ENCODE measurements at regions not wholly inside any gene's neighbourhood (a gene's known extent, or its start where the extent isn't known, plus 50 kb on each side); places are given as distances from the start of the nearest gene placed in this dataset.
"Not testable (repeated sequence)": the region's sequence is repeated elsewhere in the genome, so short reads cannot be mapped to it uniquely, and the experiment has no call there.

DNA sequence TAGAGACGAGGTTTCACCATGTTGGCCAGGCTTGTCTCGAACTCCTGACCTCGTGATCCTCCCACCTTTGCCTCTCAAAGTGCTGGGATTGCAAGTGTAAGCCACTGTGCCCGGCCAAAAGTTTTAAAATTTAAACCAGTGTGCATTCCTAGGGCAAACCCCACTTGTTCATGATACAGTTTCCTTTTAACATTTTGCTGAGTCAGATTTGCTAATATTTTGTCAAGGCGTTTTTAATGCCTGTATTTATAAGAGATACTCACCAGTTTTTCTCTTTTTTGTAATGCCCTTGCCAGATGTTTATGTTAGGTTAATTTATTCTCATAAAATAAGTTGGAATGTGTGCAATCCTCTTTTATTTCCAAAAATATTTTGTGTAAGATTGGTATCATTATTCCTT lies 927.4 kb downstream of the DNAJB9 start:
- no peak for DNase-seq

- no peak for DNase-seq
Measured at GRCh38 chr7:109498131-109498530, 928.5 kb downstream of the DNAJB9 start.

GRCh38 chr7:109503421-109503820 lies 933.7 kb downstream of the DNAJB9 start:
- no peak for DNase-seq

DNA sequence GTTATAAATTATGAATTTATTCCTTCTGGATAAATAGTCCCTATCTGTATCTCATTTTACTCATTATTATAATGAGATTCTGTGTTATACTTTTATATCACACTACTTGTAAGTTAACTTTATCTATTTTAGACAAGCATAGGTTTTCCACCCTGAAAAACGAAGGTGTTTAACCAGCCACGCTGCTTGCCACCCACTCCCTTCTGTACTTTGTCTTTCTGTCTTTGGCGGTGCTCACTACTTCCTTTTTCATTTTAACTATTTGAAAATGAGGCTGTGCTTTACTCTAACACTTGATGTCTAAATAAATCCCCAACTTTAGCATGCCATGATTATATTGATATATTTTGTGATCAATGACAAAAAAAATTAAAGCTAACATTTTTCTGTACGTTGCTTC lies 952.9 kb downstream of the DNAJB9 start:
- no peak for DNase-seq

DNA sequence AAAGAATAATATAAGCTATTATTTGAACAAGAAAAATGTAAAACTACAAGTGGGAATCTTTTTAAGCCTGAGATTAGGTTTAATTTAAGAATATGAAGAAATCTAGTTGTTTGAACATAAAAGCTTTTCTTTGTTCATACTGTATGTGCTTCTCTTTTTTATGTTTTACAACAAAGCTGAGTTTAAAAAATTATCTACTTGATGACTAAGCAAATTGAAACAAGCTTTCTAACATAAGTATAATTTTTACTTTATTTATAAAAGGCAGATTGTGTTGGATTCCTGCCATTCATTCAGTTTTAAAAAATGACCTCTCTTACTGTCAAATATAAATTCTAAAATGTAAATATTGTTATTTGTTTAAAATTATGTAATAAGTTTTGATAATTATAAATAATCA lies 958.2 kb downstream of the DNAJB9 start:
- DNase-seq: no peak

GRCh38 chr7:109529712-109530111 lies 960.0 kb downstream of the DNAJB9 start:
- DNase-seq: no peak

- no peak for DNase-seq
Measured at GRCh38 chr7:109532262-109532992, 962.8 kb downstream of the DNAJB9 start.

- DNase-seq: no peak
Measured at GRCh38 chr7:109545686-109546085, 976.0 kb downstream of the DNAJB9 start.

DNA sequence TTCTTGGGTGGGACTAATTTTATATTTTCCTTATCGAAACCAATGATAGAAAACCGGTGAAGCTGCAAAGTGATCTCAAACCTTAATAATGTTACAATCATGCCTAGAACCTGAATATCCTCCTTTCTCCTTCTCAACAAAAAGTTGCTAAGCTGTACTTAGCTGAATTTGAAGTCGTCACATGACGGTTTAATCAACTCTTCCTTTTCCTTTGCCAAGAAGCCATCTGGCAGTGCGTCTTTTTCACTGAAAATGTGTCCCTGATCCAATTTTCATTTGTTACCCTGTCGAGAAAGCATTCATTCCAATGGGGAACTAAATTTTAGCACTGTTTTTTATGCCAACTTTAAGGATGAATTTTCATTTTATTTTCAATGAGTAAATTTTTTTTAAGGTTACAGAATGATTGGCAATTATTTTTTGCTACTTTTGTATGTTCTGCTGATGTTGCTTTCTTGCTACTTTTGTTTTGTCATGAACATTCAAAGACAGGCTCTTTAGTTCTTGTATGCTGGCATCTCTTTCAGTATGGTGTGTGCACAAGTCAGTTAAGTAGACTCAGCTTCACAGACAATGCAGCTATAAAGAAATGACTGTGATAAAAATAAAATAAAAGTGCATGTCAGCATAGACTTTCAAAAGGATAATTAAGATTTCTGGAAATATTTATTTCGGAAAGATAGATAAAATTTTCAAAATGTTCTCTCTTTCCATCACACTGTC lies 980.0 kb downstream of the DNAJB9 start:
- DNase-seq: no peak

- no peak for DNase-seq
Measured at GRCh38 chr7:109552017-109552416, 982.3 kb downstream of the DNAJB9 start.

DNA sequence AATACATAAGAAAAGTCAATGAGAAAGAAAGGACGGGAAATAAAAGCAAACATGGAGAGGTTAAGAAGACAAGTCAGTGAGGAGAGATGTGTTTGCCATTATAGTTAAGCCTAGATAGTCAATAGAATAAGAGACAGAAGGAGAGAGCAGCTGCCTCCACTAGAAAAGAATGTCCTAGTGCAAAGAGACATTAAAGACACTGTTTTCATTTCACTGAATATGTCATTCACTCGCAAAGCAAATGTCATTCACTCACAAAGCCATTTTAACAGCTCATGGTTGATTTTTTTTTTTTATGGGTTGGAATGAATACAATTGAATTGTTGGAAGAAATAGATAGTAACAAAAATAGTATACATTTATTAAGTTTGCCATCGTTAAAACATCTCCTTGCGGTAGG lies 1007.6 kb downstream of the DNAJB9 start:
- DNase-seq: no peak

- no peak for DNase-seq
Measured at GRCh38 chr7:109579901-109580300, 1010.2 kb downstream of the DNAJB9 start.

- DNase-seq: no peak
Measured at GRCh38 chr7:109582211-109582610, 1012.5 kb downstream of the DNAJB9 start.

DNA sequence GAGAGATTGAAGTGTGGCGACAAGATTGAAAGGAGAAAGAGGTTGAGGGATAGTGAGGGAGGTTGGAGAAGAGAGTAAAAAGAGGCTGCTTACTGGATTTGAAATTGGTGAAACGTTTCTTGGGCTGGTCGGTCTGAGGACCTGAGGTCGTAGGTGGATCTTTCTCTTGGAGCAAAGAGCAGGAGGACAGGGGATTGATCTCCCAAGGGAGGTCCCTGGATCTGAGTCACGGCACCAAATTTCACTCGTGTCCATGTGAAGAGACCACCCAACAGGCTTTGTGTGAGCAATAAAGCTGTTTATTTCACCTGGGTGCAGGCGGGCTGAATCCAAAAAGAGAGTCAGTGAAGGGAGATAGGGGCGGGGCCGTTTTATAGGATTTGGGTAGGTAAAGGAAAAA lies 1027.3 kb downstream of the DNAJB9 start:
- DNase-seq: not testable (repeated sequence)

- no peak for DNase-seq
Measured at GRCh38 chr7:109611656-109612055, 1042.0 kb downstream of the DNAJB9 start.

GRCh38 chr7:109616551-109617069 lies 1046.9 kb downstream of the DNAJB9 start:
- peak in 1 of 5 experiments; percentile 1 for DNase-seq

DNA sequence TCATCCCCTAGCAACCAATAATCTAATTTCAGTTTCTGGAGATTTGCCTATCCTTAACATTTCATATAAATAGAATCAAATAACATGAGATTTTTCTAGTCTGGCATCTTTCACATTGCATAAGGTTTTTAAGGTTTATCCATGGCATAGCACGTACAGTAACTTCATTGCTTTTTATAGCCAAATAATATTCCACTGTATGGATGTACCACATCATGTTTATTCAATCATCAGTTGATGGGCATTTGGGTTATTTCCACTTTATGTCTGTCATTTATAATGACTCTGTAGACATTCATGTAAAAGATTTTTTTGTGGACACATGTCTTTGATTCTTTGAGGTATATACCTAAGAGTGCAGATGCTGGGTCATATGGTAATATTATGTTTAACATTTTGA lies 1052.6 kb downstream of the DNAJB9 start:
- DNase-seq: no peak

- not testable (repeated sequence) for DNase-seq
Measured at GRCh38 chr7:109632890-109633289, 1063.2 kb downstream of the DNAJB9 start.

GRCh38 chr7:109635374-109635773 lies 1065.7 kb downstream of the DNAJB9 start:
- no peak for DNase-seq

DNA sequence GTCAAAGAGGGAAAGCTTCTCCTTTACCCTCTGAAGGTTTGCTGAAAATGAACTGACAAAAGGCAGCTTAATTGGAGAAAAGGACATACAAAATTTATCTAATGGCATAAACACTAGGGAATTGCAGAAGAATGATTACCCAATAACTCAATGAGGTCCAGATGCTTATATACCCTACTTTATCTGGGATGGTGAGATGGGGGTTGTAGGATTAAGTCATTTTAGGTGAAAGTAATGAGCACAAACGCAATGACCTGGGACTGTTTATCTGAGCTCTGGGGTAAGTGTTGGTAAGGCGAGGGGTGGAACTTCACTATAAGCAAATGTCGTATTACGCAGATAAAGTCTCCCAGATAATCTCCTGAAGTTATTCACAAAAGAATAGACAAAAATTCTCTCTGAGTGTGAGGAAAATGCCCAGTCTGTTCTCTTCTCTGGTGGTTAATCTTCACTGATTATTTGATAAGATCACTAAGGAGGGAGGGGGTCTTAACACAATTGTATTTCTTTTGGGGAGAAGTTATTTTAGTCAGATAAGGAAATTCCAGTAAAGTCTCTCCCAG lies 1067.8 kb downstream of the DNAJB9 start:
- no peak for DNase-seq

- no peak for DNase-seq
Measured at GRCh38 chr7:109638321-109638720, 1068.6 kb downstream of the DNAJB9 start.

GRCh38 chr7:109639561-109639960 lies 1069.9 kb downstream of the DNAJB9 start:
- DNase-seq: no peak

GRCh38 chr7:109641445-109641844 lies 1071.8 kb downstream of the DNAJB9 start:
- no peak for DNase-seq

DNA sequence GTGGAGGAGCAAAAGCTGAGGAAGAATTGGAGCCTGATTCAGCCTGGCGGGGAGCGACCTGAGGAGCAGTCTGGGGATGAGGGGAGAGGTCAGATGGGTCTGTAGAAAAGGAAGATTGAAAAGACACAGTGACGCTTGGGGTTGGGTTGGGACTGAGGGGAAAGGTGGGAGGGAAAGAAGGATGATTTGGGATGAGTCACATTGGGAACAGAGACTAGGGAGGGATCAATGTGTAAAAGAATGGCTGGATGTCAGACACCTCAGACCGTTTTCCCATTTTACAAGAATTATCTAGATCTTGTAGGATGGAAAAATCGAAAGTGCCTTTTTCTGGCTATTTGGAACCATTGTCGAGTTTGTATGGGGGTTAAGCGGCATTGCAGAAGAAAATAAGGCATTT lies 1076.5 kb downstream of the DNAJB9 start:
- DNase-seq: no peak
